H1 (cell line): ENCODE measurements at regions not wholly inside any gene's neighbourhood (a gene's known extent, or its start where the extent isn't known, plus 50 kb on each side); places are given as distances from the start of the nearest gene placed in this dataset.

Experiments
- CTCF ChIA-PET: fragments of 300-600 bp; sonication (Branson Sonifier 250); formaldehyde crosslinking; loops from one replicate; lab custom pipeline; 2021; ENCODE audit not compliant: partially characterized antibody; lab: Charles Lee
- POLR2A ChIA-PET: fragments of 300-600 bp; sonication (Branson Sonifier 250); formaldehyde crosslinking; loops from one replicate; lab custom pipeline; 2021; ENCODE audit warnings: inconsistent platforms; ENCODE audit not compliant: partially characterized antibody; lab: Charles Lee
- DNase-seq, 2 experiments: peaks; one replicate each; pipeline versions ENCODE4 v3.0.0 to v3.0.0-alpha.2; 2010 to 2022; ENCODE audit warnings: low spot score in 2 of 2, low read depth in 1 of 2, mixed read lengths in 1 of 2
- FAIRE-seq: peaks from 2 replicates; lab custom pipeline; 2011; peaks lifted over from hg19 to GRCh38; lab: Jason Lieb, UNC
- H2AFZ ChIP-seq: 2 replicates; pipeline ENCODE4 v1.8.1; 2012; ENCODE audit warnings: low read length, inconsistent platforms
- H2AK5ac ChIP-seq: 2 replicates; pipeline ENCODE4 v1.6.1; 2013; ENCODE audit warnings: low read depth, low read length
- H2BK120ac ChIP-seq: replicated peaks from 2 replicates; pipeline ENCODE3; 2013; ENCODE audit warnings: low read depth, low read length, inconsistent platforms
- H2BK12ac ChIP-seq: 2 replicates; pipeline ENCODE4 v1.6.1; 2013; ENCODE audit warnings: low read depth, low read length
- H2BK15ac ChIP-seq: 2 replicates; pipeline ENCODE4 v1.6.1; 2013; ENCODE audit warnings: low read length
- H2BK20ac ChIP-seq: 2 replicates; pipeline ENCODE4 v1.6.1; 2013; ENCODE audit warnings: low read length
- H2BK5ac ChIP-seq: 2 replicates; pipeline ENCODE4 v1.6.1; 2013; ENCODE audit warnings: low read depth, low read length
- H3K14ac ChIP-seq: 2 replicates; pipeline ENCODE4 v1.6.1; 2013; ENCODE audit warnings: inconsistent platforms; ENCODE audit not compliant: insufficient read length
- H3K18ac ChIP-seq: 2 replicates; pipeline ENCODE4 v1.6.1; 2013; ENCODE audit warnings: low read length; ENCODE audit errors: extremely low read depth
- H3K23ac ChIP-seq: 2 replicates; pipeline ENCODE4 v1.6.1; 2013; ENCODE audit warnings: inconsistent platforms; ENCODE audit not compliant: insufficient read length
- H3K23me2 ChIP-seq: 2 replicates; pipeline ENCODE4 v1.6.1; 2013; ENCODE audit warnings: low read depth, low read length
- H3K27ac ChIP-seq: 2 replicates; pipeline ENCODE4 v1.6.1; 2011; ENCODE audit warnings: low read depth, low read length, inconsistent platforms
- H3K27me3 ChIP-seq, 4 experiments: replicated peaks in 1 of 4; 1 replicate in 1 of 4; 2 replicates in 3 of 4; pipeline versions ENCODE4 v1.6.1 to v1.8.1; 2011 to 2013; ENCODE audit warnings: low read length in 3 of 4, mild to moderate bottlenecking in 3 of 4, inconsistent platforms in 2 of 4, mixed read lengths in 2 of 4, moderate library complexity in 1 of 4; ENCODE audit not compliant: control insufficient read depth in 3 of 4, insufficient read depth in 3 of 4; ENCODE audit errors: extremely low read depth in 1 of 4
- H3K36me3 ChIP-seq, 4 experiments: 2 replicates each; pipeline versions ENCODE4 v1.6.1 to v1.8.1; 2011 to 2013; ENCODE audit warnings: mild to moderate bottlenecking in 4 of 4, low read length in 3 of 4, moderate library complexity in 2 of 4, control low read depth in 1 of 4, inconsistent platforms in 1 of 4; ENCODE audit not compliant: insufficient read depth in 4 of 4, control insufficient read depth in 2 of 4
- H3K4ac ChIP-seq: replicated peaks from 2 replicates; pipeline ENCODE3; 2013; ENCODE audit warnings: low read length, low read depth, mixed read lengths, inconsistent platforms; ENCODE audit not compliant: insufficient read length
- H3K4me1 ChIP-seq, 4 experiments: replicated peaks in 1 of 4; 1 replicate in 1 of 4; 2 replicates in 3 of 4; pipeline versions ENCODE4 v1.6.1 to v1.8.1; 2011 to 2013; ENCODE audit warnings: low read length in 3 of 4, inconsistent platforms in 2 of 4, mixed read lengths in 1 of 4; ENCODE audit not compliant: insufficient read depth in 4 of 4, control insufficient read depth in 3 of 4
- H3K4me2 ChIP-seq, 2 experiments: 2 replicates each; pipeline versions ENCODE4 v1.6.1 to v1.8.1; 2011 to 2013; ENCODE audit warnings: low read depth in 2 of 2, low read length in 2 of 2, control low read depth in 1 of 2, inconsistent platforms in 1 of 2, mild to moderate bottlenecking in 1 of 2; ENCODE audit not compliant: insufficient read depth in 1 of 2
- H3K4me3 ChIP-seq, 4 experiments: fragments of 200-600, 300-600 bp in 1 of 4; sonication (generic), shearing (Covaris generic), sonication (Bioruptor Twin) in 1 of 4; 2 replicates each; pipeline versions ENCODE4 v1.5.1 to v1.8.1; 2011 to 2016; ENCODE audit warnings: low read length in 4 of 4, low read depth in 3 of 4, control low read depth in 2 of 4, inconsistent platforms in 2 of 4, mild to moderate bottlenecking in 2 of 4, mixed read lengths in 1 of 4, moderate library complexity in 1 of 4; ENCODE audit not compliant: insufficient read depth in 2 of 4; ENCODE audit errors: extremely low read depth in 1 of 4
- H3K56ac ChIP-seq: replicated peaks from 2 replicates; pipeline ENCODE3; 2013; ENCODE audit warnings: low read depth, mild to moderate bottlenecking, mixed read lengths, low read length, inconsistent platforms; ENCODE audit not compliant: insufficient read length
- H3K79me1 ChIP-seq: 2 replicates; pipeline ENCODE4 v1.6.1; 2013; ENCODE audit warnings: low read depth, low read length, control low read depth
- H3K79me2 ChIP-seq, 2 experiments: 2 replicates each; pipeline versions ENCODE4 v1.6.1 to v1.8.1; 2012 to 2013; ENCODE audit warnings: low read length in 2 of 2, mild to moderate bottlenecking in 2 of 2, inconsistent platforms in 1 of 2; ENCODE audit not compliant: insufficient read depth in 2 of 2, control insufficient read depth in 1 of 2
- H3K9ac ChIP-seq, 4 experiments: replicated peaks in 1 of 4; 1 replicate in 1 of 4; 2 replicates in 3 of 4; pipeline versions ENCODE4 v1.6.1 to v1.8.1; 2011 to 2013; ENCODE audit warnings: low read depth in 3 of 4, low read length in 3 of 4, control low read depth in 2 of 4, mild to moderate bottlenecking in 2 of 4, moderate library complexity in 2 of 4, inconsistent platforms in 1 of 4; ENCODE audit errors: extremely low read depth in 1 of 4
- H3K9me3 ChIP-seq, 2 experiments: 2 replicates each; pipeline versions ENCODE4 v1.6.1 to v1.8.1; 2012 to 2013; ENCODE audit warnings: mild to moderate bottlenecking in 2 of 2, moderate library complexity in 2 of 2, control low read depth in 1 of 2, inconsistent platforms in 1 of 2, low read depth in 1 of 2, low read length in 1 of 2, mixed read lengths in 1 of 2; ENCODE audit not compliant: insufficient read depth in 2 of 2
- H4K20me1 ChIP-seq, 2 experiments: replicated peaks in 1 of 2; 2 replicates each; pipeline versions ENCODE3 to v1.8.1; 2011 to 2013; ENCODE audit warnings: inconsistent platforms in 2 of 2, low read length in 2 of 2, mild to moderate bottlenecking in 1 of 2; ENCODE audit not compliant: insufficient read depth in 2 of 2, control insufficient read depth in 1 of 2
- H4K5ac ChIP-seq: 2 replicates; pipeline ENCODE4 v1.6.1; 2013; ENCODE audit warnings: low read length, low read depth, mixed read lengths, inconsistent platforms; ENCODE audit not compliant: insufficient read length
- H4K8ac ChIP-seq: 2 replicates; pipeline ENCODE4 v1.8.0; 2013; ENCODE audit warnings: mild to moderate bottlenecking, moderate library complexity, low read length, inconsistent platforms; ENCODE audit not compliant: insufficient read depth; ENCODE audit errors: extremely low read depth
- H4K91ac ChIP-seq: replicated peaks from 2 replicates; pipeline ENCODE3; 2013; ENCODE audit warnings: low read length, mixed read lengths, inconsistent platforms; ENCODE audit not compliant: insufficient read length
- EP300 ChIP-seq, 2 experiments: IDR thresholded peaks; 1 replicate in 1 of 2; 2 replicates in 1 of 2; pipeline ENCODE4 v1.6.1; 2011 to 2012; ENCODE audit warnings: low read depth in 2 of 2, low read length in 2 of 2, mild to moderate bottlenecking in 2 of 2, borderline replicate concordance in 1 of 2, inconsistent platforms in 1 of 2, moderate library complexity in 1 of 2
- GABPA ChIP-seq: IDR thresholded peaks from 2 replicates; pipeline ENCODE4 v1.6.1; 2011; ENCODE audit warnings: mild to moderate bottlenecking, low read length, moderate library complexity, borderline replicate concordance; ENCODE audit not compliant: insufficient read depth
- HDAC2 ChIP-seq, 2 experiments: fragments of 300-600 bp in 1 of 2; sonication (generic) in 1 of 2; IDR thresholded peaks; 2 replicates each; pipeline ENCODE4 v1.6.1; 2011 to 2012; ENCODE audit warnings: low read depth in 2 of 2, low read length in 2 of 2, mild to moderate bottlenecking in 2 of 2, moderate library complexity in 2 of 2, borderline replicate concordance in 1 of 2, inconsistent platforms in 1 of 2
- JUND ChIP-seq: IDR thresholded peaks from 2 replicates; pipeline ENCODE4 v1.6.1; 2011; ENCODE audit warnings: mild to moderate bottlenecking, improper control_type of control experiment, low read length
- KDM4A ChIP-seq: IDR thresholded peaks from one replicate; pipeline ENCODE4 v1.7.1; 2012; ENCODE audit warnings: low read depth, mild to moderate bottlenecking, moderate library complexity, low read length, inconsistent platforms; ENCODE audit not compliant: severe bottlenecking
- MAFK ChIP-seq: IDR thresholded peaks from 2 replicates; pipeline ENCODE4 v1.6.1; 2012; ENCODE audit warnings: low read depth, mild to moderate bottlenecking, improper control_type of control experiment, low read length
- SUZ12 ChIP-seq: fragments of 200-600 bp; sonication (generic); IDR thresholded peaks from 2 replicates; pipeline ENCODE4 v1.6.1; 2012; ENCODE audit warnings: mild to moderate bottlenecking, inconsistent platforms, low read length, moderate library complexity, mixed read lengths
- WGBS, 2 experiments: shearing (Covaris generic) in 1 of 2; methylation state at CpG; one replicate each; pipeline versions ENCODE4 v1.1.6 to v1.1.7; 2013 to 2015; ENCODE audit warnings: low lambda C conversion rate in 2 of 2, mixed read lengths in 2 of 2, inconsistent platforms in 1 of 2, low coverage in 1 of 2, missing lambda C conversion rate in 1 of 2; ENCODE audit not compliant: insufficient replicate concordance in 2 of 2, insufficient coverage in 1 of 2, insufficient read length in 1 of 2; ENCODE audit errors: extremely low coverage in 1 of 2, missing lambda C conversion rate in 1 of 2; 5-methylcytosine and 5-hydroxymethylcytosine counted together
- TF ChIP-seq, protein P1 (sequence below): IDR thresholded peaks from 2 replicates; pipeline ENCODE4 v1.6.1; 2011; ENCODE audit warnings: low read length, improper control_type of control experiment

DNA sequence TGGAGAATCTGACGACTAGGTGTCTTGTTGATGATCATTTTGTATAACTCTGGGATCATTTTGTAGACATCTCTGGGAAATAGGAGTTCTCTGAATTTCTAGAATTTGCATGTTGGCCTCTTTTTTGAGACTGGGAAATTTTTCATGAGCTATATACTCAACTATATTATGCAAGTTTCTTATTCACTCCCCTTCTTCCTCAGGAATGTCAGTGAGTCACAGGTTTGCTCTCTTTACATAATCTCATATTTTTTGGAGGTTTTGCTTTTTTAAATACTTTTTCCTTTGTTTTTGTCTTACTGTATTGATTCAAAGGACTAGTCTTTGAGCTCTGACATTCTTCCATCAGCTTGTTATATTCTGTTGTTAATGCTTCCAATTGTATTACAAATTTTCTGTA is 1324.2 kb downstream of the TECRL start:
- FAIRE-seq: no peak
- WGBS, 2 experiments: 80% methylated on average over 1 of the region's 1 CpG; no CpG with 5 or more reads in 1 of the 2 experiments
- Histone ChIP-seq H3K9me3 (no peaks in the 10 kb centered on the region), H4K5ac (no peak overlapping the region), H3K27me3 (no peaks in the 10 kb centered on the region), H2BK12ac (no peak overlapping the region), H3K79me2 (no peaks in the 10 kb centered on the region), H2BK20ac (no peak overlapping the region), H4K20me1 (no peaks in the 10 kb centered on the region), H3K56ac (no peak overlapping the region), H3K36me3 (no peaks in the 10 kb centered on the region), H3K4me3 (no peak overlapping the region), H2AFZ (no peak overlapping the region), H4K8ac (no peak overlapping the region), H3K14ac (no peak overlapping the region), H2AK5ac (no peak overlapping the region), H3K4ac (no peak overlapping the region), H4K91ac (no peak overlapping the region), H3K4me1 (no peaks in the 10 kb centered on the region), H3K18ac (no peak overlapping the region), H3K9ac (no peak overlapping the region), H3K27ac (no peak overlapping the region), H3K23me2 (no peaks in the 10 kb centered on the region), H3K79me1 (no peaks in the 10 kb centered on the region), H2BK15ac (no peak overlapping the region), H2BK5ac (no peak overlapping the region), H2BK120ac (no peak overlapping the region), H3K23ac (no peak overlapping the region), H3K4me2 (no peak overlapping the region)
- ChIA-PET CTCF (interaction anchor here (0.7 kb wide), 1 partner anchor 1243 kb away, joined by 3 read pairs; no protein-coding TSS in a partner anchor), POLR2A (no interaction called here)
- DNase-seq: no peak
- TF ChIP-seq JUND (no peak), SUZ12 (no peak), MAFK (no peak), EP300 (IDR thresholded peaks at IDR 0.05; ENCODE audit: borderline replicate concordance in 1 of 2, low read depth in 2 of 2, low read length in 2 of 2) (no peak), HDAC2 (IDR thresholded peaks at IDR 0.05; ENCODE audit: borderline replicate concordance in 1 of 2, low read depth in 2 of 2, low read length in 2 of 2) (no peak), GABPA (no peak), KDM4A (no peak)
- TF ChIP-seq, protein P1, sequence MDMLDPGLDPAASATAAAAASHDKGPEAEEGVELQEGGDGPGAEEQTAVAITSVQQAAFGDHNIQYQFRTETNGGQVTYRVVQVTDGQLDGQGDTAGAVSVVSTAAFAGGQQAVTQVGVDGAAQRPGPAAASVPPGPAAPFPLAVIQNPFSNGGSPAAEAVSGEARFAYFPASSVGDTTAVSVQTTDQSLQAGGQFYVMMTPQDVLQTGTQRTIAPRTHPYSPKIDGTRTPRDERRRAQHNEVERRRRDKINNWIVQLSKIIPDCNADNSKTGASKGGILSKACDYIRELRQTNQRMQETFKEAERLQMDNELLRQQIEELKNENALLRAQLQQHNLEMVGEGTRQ: no peak
